Liver (tissue), 8 donors: ENCODE measurements at regions not wholly inside any gene's neighbourhood (a gene's known extent, or its start where the extent isn't known, plus 50 kb on each side); places are given as distances from the start of the nearest gene placed in this dataset.

Source experiments
- DNase-seq: peaks from one replicate; pipeline ENCODE4 v3.0.0-alpha.2; 2017; ENCODE audit warnings: low spot score
- H3K27ac ChIP-seq, 2 donors: one replicate each; pipeline ENCODE4 v1.7.0; 2013; ENCODE audit warnings: inconsistent platforms in 2 of 2, low read length in 2 of 2, control low read depth in 1 of 2, low read depth in 1 of 2, mild to moderate bottlenecking in 1 of 2
- H3K27me3 ChIP-seq, 4 donors: one replicate each; pipeline versions ENCODE4 v1.6.1 to v1.7.0; 2013; ENCODE audit warnings: low read length in 3 of 4, inconsistent platforms in 1 of 4, mild to moderate bottlenecking in 1 of 4, moderate library complexity in 1 of 4; ENCODE audit not compliant: control insufficient read depth in 4 of 4, insufficient read depth in 4 of 4
- H3K36me3 ChIP-seq, 4 donors: one replicate each; pipeline versions ENCODE4 v1.6.1 to v1.7.0; 2013; ENCODE audit warnings: low read length in 3 of 4, mild to moderate bottlenecking in 3 of 4, low read depth in 1 of 4, moderate library complexity in 1 of 4; ENCODE audit not compliant: control insufficient read depth in 4 of 4, insufficient read depth in 3 of 4
- H3K4me1 ChIP-seq, 4 donors: one replicate each; pipeline versions ENCODE4 v1.6.1 to v1.7.0; 2013; ENCODE audit warnings: low read length in 3 of 4, mild to moderate bottlenecking in 3 of 4, moderate library complexity in 1 of 4; ENCODE audit not compliant: control insufficient read depth in 4 of 4, insufficient read depth in 4 of 4
- H3K4me3 ChIP-seq, 3 donors: one replicate each; pipeline versions ENCODE4 v1.6.1 to v1.7.0; 2013; ENCODE audit warnings: low read length in 3 of 3, control low read depth in 1 of 3, low read depth in 1 of 3, mild to moderate bottlenecking in 1 of 3
- H3K9ac ChIP-seq, 2 donors: one replicate each; pipeline ENCODE4 v1.7.0; 2013; ENCODE audit warnings: low read length in 2 of 2, mild to moderate bottlenecking in 2 of 2, moderate library complexity in 2 of 2, control low read depth in 1 of 2, low read depth in 1 of 2
- H3K9me3 ChIP-seq, 4 donors: one replicate each; pipeline versions ENCODE4 v1.6.1 to v1.7.0; 2013; ENCODE audit warnings: low read length in 3 of 4; ENCODE audit not compliant: control insufficient read depth in 4 of 4
- ATF3 ChIP-seq: IDR thresholded peaks from 2 replicates; pipeline ENCODE4 v1.6.1; 2016; ENCODE audit warnings: antibody characterized with exemption
- CTCF ChIP-seq: fragments of 150-350 bp; IDR thresholded peaks from 2 replicates; pipeline ENCODE4 v1.5.1; 2017; ENCODE audit warnings: improper control_type of control experiment, low read depth, low read length; ENCODE audit not compliant: missing input control
- EGR1 ChIP-seq, 2 donors: IDR thresholded peaks; 2 replicates each; pipeline ENCODE4 v1.6.1; 2016 to 2018; ENCODE audit warnings: antibody characterized with exemption in 2 of 2, low read depth in 2 of 2
- FOXA2 ChIP-seq: IDR thresholded peaks from 2 replicates; pipeline ENCODE4 v1.6.1; 2016; ENCODE audit warnings: antibody characterized with exemption
- GABPA ChIP-seq, 2 donors: IDR thresholded peaks in 1 of 2; conservative IDR thresholded peaks in 1 of 2; 2 replicates each; pipeline ENCODE4 v1.6.1; 2016; ENCODE audit warnings: antibody characterized with exemption in 2 of 2, mild to moderate bottlenecking in 1 of 2, moderate library complexity in 1 of 2
- HNF4A ChIP-seq, 2 donors: conservative IDR thresholded peaks; 2 replicates each; pipeline ENCODE4 v1.6.1; 2016; ENCODE audit warnings: antibody characterized with exemption in 2 of 2, mild to moderate bottlenecking in 2 of 2
- HNF4G ChIP-seq: IDR thresholded peaks from 2 replicates; pipeline ENCODE4 v1.6.1; 2016; ENCODE audit warnings: antibody characterized with exemption
- JUND ChIP-seq, 2 donors: IDR thresholded peaks; 2 replicates each; pipeline ENCODE4 v1.6.1; 2016; ENCODE audit warnings: antibody characterized with exemption in 2 of 2
- MAX ChIP-seq: IDR thresholded peaks from 2 replicates; pipeline ENCODE4 v1.6.1; 2016; ENCODE audit warnings: antibody characterized with exemption
- NR2F2 ChIP-seq: IDR thresholded peaks from 2 replicates; pipeline ENCODE4 v1.6.1; 2016; ENCODE audit warnings: antibody characterized with exemption
- RAD21 ChIP-seq, 2 donors: IDR thresholded peaks; 2 replicates each; pipeline ENCODE4 v1.6.1; 2016; ENCODE audit warnings: antibody characterized with exemption in 2 of 2, mild to moderate bottlenecking in 2 of 2
- RXRA ChIP-seq, 2 donors: IDR thresholded peaks; 2 replicates each; pipeline ENCODE4 v1.6.1; 2017 to 2018; ENCODE audit warnings: antibody characterized with exemption in 2 of 2, mild to moderate bottlenecking in 1 of 2
- SP1 ChIP-seq: IDR thresholded peaks from 2 replicates; pipeline ENCODE4 v1.6.1; 2018; ENCODE audit warnings: antibody characterized with exemption, mild to moderate bottlenecking
- TAF1 ChIP-seq: conservative IDR thresholded peaks from 2 replicates; pipeline ENCODE4 v1.6.1; 2016; ENCODE audit warnings: antibody characterized with exemption, mild to moderate bottlenecking
- YY1 ChIP-seq: IDR thresholded peaks from 2 replicates; pipeline ENCODE4 v1.6.1; 2016; ENCODE audit warnings: antibody characterized with exemption, mild to moderate bottlenecking
- ZBTB33 ChIP-seq: IDR thresholded peaks from 2 replicates; pipeline ENCODE4 v1.6.1; 2016; ENCODE audit warnings: antibody characterized with exemption
- WGBS: extraction: QIAGEN DNeasy Blood & Tissue Kit; methylation state at CpG from one replicate; pipeline ENCODE4 v1.1.7; 2013; 5-methylcytosine and 5-hydroxymethylcytosine counted together
- TF ChIP-seq, protein P1 (sequence below): IDR thresholded peaks from 2 replicates; pipeline ENCODE4 v1.6.1; 2016; ENCODE audit warnings: antibody characterized with exemption, mild to moderate bottlenecking
- donor health status: healthy.
- donor health status: healthy.
- donor health status: healthy.
- donor health status: healthy.
- donor health status: healthy.

- Histone ChIP-seq H3K27me3 (no peaks in the 10 kb centered on the region), H3K4me1 (no peaks in the 10 kb centered on the region), H3K36me3 (no peaks in the 10 kb centered on the region), H3K9ac (no peak overlapping the region), H3K27ac (no peak overlapping the region), H3K9me3 (peaks cover 0 to 5% (median 0%) of the 10 kb centered on the region in 4 donors), H3K4me3 (no peak overlapping the region)
- 88% methylated on average over 1 of the region's 1 CpG for WGBS
- TF ChIP-seq YY1 (no peak), JUND (IDR thresholded peaks at IDR 0.05) (no peak), CTCF (no peak), SP1 (no peak), NR2F2 (no peak), RAD21 (IDR thresholded peaks at IDR 0.05) (no peak), EGR1 (IDR thresholded peaks at IDR 0.05; ENCODE audit: low read depth in 2 of 2) (no peak), GABPA (IDR thresholded peaks at IDR 0.05 in 1 of 2, conservative IDR thresholded peaks at IDR 0.05 in 1 of 2) (no peak), MAX (no peak), HNF4A (conservative IDR thresholded peaks at IDR 0.05) (no peak), HNF4G (no peak), TAF1 (no peak), ATF3 (no peak), RXRA (IDR thresholded peaks at IDR 0.05) (no peak), FOXA2 (no peak)
- TF ChIP-seq, protein P1, sequence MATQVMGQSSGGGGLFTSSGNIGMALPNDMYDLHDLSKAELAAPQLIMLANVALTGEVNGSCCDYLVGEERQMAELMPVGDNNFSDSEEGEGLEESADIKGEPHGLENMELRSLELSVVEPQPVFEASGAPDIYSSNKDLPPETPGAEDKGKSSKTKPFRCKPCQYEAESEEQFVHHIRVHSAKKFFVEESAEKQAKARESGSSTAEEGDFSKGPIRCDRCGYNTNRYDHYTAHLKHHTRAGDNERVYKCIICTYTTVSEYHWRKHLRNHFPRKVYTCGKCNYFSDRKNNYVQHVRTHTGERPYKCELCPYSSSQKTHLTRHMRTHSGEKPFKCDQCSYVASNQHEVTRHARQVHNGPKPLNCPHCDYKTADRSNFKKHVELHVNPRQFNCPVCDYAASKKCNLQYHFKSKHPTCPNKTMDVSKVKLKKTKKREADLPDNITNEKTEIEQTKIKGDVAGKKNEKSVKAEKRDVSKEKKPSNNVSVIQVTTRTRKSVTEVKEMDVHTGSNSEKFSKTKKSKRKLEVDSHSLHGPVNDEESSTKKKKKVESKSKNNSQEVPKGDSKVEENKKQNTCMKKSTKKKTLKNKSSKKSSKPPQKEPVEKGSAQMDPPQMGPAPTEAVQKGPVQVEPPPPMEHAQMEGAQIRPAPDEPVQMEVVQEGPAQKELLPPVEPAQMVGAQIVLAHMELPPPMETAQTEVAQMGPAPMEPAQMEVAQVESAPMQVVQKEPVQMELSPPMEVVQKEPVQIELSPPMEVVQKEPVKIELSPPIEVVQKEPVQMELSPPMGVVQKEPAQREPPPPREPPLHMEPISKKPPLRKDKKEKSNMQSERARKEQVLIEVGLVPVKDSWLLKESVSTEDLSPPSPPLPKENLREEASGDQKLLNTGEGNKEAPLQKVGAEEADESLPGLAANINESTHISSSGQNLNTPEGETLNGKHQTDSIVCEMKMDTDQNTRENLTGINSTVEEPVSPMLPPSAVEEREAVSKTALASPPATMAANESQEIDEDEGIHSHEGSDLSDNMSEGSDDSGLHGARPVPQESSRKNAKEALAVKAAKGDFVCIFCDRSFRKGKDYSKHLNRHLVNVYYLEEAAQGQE, result no peak
- no peak for DNase-seq
Observed at GRCh38 chr11:109553284-109553683, 131.3 kb downstream of the C11orf87 start.

DNA sequence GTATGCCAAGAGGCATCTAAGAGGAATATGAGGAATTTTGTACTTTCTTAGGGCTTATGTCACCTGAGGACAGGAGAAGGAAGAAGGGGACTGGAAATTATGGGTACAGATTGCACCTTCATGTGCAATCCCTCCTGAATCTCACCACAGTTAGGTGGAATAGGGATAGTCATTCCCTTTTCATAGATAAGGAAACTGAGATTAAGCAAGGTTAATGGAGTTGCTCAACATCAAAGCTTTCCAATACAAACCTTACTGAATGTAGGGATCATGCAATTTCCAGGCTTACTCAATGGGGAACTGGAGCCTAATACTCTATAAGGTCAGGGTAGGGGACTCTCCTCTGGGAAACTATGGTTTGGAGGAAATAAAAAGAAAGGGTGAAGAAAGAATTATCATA lies 133.0 kb downstream of the C11orf87 start:
- no peak for DNase-seq
- Histone ChIP-seq H3K27ac (no peak overlapping the region), H3K27me3 (no peaks in the 10 kb centered on the region), H3K4me1 (no peaks in the 10 kb centered on the region), H3K9me3 (peaks cover 0 to 5% (median 0%) of the 10 kb centered on the region in 4 donors), H3K4me3 (no peak overlapping the region), H3K36me3 (no peaks in the 10 kb centered on the region), H3K9ac (no peak overlapping the region)
- TF ChIP-seq, protein P1, result no peak
- no peak for TF ChIP-seq HNF4A (conservative IDR thresholded peaks at IDR 0.05)
- no peak for TF ChIP-seq ZBTB33
- no peak for TF ChIP-seq ATF3
- TF ChIP-seq RXRA (IDR thresholded peaks at IDR 0.05), result no peak
- no peak for TF ChIP-seq FOXA2
- no peak for TF ChIP-seq EGR1 (IDR thresholded peaks at IDR 0.05; ENCODE audit: low read depth in 2 of 2)
- TF ChIP-seq YY1, result no peak
- TF ChIP-seq JUND (IDR thresholded peaks at IDR 0.05), result no peak
- TF ChIP-seq HNF4G, result no peak
- TF ChIP-seq NR2F2, result no peak
- TF ChIP-seq CTCF, result no peak
- TF ChIP-seq GABPA (IDR thresholded peaks at IDR 0.05 in 1 of 2, conservative IDR thresholded peaks at IDR 0.05 in 1 of 2), result no peak
- no peak for TF ChIP-seq RAD21 (IDR thresholded peaks at IDR 0.05)
